IPS DF 19.7 (cell line): ENCODE measurements at regions not wholly inside any gene's neighbourhood (a gene's known extent, or its start where the extent isn't known, plus 50 kb on each side); places are given as distances from the start of the nearest gene placed in this dataset.

ENCODE experiments used
- DNase-seq: peaks from one replicate; pipeline ENCODE4 v3.0.0-alpha.2; 2013; ENCODE audit warnings: low read depth, low spot score

DNA sequence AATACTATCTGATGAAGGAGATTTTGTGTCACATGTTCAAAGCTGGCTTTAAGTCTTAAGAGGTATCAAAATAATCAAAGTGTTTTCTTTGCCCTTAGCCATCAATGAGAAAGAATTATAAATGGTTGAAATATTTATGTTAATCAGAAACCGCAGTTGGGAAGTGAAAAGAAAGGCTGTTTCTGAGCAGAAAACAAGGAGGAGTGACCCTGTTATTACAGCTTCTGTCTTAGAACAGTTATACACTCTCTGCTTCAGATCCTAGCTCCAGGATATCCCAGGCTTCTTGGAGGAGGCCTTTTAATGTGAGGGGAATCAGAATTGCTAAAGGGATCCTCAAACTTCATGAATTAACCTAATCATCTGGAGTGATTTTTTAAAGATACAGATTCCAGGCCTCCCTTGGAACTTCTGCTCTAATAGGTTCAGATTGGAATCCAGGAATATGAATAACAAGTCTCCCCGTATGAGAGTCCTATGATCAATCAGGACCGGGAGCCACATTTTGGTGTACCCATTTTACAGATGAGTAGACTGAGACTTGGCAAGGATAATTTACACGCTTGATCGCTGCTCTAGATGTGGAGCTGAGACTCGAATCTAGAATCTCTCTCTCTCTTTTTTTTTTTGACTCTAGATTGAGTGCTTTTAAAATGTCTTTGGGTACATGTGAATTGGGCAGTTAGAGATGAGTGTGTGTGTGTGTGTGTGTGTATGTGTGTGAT is 50.8 kb upstream of the JAG1 start:
- DNase-seq = no peak

DNA sequence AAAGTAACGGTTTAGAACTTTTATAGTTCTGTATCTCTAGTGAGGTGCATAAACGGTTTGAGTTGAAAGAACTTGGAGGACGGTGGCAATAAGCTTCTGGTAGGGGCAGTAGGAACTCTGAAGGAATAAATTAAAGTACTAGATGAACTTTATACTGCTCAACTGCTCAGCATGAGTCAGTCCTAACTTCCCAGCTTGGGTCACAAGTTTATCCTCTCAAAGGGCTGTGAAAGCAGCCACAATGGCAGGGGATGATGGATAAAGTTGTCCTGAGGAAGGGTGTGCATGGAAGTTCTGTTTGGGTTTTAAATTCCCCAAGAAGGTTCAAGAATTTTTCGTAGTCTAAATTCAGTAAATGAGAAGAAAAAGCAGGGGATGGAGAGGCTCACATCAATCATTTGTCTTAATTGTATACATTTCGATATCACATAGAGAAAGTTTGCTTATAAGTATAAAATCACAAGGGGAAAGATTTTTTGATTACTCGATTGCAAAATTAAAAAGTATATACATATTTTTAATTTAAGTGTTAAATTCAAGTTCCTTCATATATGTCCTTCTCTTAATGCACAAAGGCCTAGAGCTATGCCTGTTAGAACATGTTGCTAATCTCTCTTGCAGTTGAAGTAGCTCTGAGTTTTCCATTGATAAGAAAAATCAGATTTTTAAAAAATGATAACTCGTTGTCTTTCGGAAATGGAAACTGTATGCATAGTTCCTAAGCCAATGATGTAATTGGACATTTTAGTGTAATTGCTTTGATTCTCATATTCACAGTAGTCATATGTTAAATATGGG is 55.3 kb upstream of the JAG1 start:
- DNase-seq = no peak

DNA sequence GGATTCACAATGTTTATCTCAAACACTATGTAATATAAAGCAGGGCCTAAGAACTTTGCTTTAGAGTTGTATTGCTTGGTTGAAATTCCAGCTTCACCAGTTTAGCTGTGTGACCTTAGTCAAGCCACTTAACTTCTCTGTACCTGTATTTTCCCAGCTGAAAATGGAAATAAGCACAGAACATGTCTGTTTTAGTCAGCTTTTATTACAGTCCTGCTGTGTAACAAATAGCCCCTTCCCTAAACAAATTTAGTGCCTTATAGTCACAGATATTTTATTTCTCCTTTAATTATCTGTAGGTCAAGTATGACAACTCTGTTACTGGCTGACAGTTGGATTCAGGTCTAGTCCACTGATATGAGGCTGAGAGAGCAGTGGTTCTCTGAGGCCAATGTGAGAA is 56.0 kb upstream of the JAG1 start:
- DNase-seq = no peak

DNA sequence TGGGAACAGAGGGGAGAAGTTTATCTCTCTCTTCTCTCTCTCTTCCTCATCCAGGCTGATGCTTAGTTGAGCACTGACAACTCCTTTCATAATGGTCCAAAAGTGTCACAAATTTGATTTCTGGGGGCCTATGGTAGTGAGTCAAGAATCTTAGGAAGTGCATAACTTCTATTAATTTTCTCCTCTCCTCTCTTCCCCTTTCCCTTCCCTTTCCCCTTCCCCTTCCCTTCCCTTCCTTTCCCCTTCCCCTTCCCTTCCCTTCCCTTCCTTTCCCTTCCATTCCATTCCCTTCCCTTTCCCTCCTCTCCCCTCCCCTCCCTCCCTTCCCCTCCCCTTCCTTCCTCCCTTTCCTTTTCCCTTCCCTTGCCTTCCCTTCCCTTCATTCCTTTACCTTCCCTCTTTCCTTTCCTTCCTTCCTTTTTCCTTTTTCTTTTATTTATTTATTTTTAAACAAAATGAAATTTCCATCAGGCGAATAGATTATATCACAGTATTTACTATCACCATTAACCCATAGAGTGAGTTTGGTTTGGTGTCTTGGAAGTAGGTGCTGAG is 56.9 kb upstream of the JAG1 start:
- DNase-seq = no peak

DNA sequence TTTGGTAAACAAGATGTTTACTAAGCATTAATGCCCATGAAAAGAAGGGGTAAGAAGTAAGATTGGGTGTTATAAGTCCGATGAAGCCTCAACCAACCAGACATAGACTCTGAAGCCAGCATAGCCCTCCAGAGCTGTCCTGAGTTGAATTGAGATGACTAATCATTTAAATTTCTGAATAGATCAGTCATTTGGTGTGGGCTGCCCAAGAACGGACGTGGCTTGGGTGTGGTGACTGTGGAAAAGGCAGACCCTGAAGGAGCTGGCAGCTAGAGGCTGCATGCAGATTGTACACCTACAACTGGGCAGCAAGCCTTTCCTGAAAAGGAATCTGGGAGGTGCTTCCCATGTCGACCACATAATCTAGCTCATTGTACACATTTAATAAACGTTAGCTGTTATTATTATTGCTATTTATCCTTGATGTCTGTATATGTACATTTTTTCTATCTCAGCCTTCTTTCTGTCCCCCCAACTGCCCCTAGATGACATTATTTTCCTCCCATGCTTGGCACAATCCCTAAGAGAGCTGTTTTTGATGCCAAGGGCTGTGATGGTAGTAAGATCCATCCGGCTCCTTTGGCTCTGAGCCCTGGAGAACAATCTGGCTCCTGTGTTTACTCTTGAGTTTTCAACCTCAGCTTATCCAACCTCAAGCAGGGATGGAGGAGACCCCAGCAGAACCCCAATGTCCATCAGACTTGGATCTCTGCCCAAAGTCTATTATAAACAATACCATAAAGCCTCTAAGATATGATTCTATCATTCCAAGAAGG is 57.6 kb upstream of the JAG1 start:
- DNase-seq = no peak

DNA sequence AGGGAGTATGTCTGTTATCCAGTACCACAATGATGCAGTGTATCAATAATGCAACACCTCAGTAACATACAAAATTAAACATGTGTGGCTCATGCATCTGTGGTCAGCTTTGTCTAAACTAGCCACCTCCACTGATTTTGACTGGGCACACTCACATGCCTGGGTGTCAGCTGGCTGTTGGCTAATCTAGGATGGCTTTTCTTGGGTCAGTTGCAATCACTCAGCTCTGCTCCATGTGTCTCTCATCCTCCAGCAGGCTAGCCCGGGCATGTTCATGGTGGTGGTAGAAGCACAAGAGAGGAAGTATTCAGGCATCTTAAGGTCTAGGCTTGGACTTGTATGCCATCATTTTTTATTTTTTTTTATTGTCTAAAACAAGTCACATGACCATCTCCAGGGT is 59.3 kb upstream of the JAG1 start:
- DNase-seq = no peak

DNA sequence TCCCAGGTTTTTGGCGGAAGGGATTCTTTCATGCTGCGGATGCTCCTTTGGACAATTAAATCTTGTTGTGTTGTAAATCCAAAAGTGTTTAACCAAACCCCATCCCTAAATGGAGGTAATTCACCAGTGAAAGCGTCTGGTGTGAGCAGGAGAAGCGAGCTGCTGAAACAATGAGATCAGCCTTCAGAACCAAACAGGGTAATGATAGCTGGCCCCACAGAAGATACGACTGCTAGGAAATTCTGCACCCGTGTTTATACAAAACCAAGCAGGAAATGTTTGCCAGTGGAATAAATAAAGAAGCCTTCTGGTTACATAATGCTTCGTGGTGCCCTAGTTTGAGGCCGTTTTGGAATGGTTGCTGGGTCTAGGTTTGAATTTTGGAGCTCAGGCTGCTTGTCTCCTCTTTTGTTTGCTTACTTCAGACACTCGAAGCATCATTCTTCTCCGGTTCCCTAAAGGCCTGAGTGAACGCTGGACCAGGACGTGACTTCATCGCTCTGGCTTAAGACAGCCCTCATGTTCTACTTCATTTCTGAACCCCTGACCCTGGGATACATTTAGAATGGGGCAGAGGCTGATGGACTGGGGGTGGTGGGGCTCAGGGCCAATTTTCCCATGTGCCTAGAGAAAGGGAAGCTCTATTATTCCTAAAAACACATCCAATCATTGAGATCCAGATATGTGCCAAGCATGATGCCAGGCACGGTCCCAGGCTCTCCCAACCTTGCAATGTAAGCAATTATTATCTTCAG is 61.6 kb upstream of the JAG1 start:
- no peak for DNase-seq

DNA sequence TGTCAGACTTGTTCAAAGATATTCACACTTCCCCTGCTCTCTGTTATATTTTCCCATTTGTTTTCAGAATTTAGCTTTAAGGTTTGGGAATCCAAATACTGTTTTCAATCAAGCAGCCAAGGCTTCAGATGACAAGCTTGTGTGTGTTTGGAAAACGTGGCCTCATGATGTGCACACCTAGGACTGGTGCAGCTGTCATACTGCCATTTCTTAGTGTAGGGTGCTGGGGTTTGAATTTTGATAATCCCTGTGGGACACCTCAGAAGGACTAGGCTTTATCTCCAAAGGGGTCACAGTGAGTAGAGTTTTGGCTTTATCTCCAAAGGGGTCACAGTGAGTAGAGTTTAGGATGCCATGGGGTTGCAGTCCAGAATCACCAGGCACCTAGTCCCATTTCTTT is 65.3 kb upstream of the JAG1 start:
- no peak for DNase-seq

DNA sequence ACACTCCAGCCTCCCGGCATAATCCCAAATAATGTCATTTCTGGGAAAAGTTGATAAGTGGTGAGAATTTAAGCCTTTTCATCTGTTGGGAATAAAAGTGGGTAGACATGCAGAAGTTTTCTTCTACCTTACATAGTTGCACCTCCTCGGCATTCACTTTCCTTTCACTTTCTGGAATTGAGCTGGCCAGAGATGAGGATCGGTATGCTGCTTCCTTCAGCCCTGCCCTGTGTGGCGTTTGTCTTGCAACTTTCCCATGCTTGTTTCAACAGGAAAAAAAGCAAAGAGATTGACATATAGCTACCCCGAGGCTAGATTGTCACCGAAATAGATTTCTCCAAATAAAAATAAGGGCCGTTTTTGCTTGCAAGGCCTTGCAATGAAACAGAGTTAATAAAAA is 65.8 kb upstream of the JAG1 start:
- DNase-seq = no peak

DNA sequence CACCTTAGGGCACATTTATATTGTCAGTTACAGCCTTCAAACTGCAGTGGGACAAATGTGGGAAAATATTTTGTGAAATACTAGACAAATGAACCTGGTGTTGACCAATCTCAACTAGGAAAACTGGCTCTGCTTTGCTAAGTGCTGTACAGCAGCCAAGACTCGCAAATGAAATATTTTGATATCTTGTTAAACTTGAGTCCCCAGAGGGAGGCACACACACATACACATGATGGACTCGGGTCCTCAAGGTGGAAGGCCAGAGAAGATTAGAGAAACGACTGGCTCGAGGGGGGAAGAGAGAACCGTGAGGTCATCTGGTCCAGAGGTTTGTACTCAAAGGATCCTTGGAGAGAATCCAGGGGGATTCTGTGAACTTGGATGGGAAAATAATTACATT is 67.3 kb upstream of the JAG1 start:
- no peak for DNase-seq

DNA sequence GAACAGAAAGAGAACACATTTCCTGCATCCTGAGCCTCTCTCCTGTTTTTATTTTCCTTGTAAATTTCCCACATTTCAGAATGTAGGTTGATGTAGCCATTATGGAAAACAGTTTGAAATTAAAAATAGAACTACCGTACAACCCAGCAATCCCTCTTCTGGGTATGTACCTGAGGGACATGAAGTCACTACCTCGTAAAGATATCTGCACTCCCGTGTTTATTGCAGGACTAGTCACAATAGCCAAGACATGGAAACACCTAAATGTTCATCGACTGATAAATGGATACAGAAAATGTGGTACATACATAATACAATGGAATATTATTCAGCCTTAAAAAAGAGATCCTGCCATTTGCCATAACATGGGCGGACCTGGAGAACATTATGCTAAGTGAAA is 72.0 kb upstream of the JAG1 start:
- DNase-seq = no peak

DNA sequence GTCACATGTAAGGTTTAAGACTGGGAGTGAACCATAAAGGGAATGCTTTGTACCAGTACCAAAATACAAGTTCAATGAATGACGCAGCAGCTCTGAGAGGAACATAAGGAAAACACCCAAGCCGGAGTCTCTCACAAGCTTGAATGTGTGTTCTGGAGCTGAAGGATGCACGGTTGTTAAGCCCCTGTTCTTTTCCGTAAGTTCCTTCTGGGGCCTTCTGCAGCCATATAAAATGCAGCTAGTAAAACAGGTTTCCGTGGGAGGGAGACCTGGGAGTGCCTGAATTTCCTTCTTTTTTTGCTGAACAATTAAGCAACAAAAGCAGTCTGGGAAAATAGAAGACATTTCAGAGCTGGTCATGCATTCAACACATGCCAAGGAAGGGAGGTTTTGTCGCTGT is 73.2 kb upstream of the JAG1 start:
- DNase-seq = no peak

DNA sequence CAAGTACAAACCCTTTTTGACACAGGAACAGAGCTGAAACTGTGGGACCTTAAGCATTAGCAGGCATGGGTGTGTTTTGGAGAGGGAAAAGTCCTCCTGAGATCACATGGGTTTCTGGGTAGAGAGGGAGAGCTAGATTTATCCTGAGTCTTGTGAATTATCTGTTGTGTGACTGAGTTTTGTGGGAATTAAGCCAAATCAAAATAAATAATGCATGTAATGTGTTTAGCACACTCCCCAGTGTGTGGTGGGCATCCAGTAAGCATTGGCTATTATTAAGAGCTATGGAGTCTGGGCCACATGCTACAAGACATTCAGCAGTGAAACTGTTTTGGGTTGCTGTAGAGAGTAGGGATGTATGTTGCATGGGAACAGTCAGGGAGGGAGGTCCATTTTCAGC is 75.3 kb upstream of the JAG1 start:
- no peak for DNase-seq

DNA sequence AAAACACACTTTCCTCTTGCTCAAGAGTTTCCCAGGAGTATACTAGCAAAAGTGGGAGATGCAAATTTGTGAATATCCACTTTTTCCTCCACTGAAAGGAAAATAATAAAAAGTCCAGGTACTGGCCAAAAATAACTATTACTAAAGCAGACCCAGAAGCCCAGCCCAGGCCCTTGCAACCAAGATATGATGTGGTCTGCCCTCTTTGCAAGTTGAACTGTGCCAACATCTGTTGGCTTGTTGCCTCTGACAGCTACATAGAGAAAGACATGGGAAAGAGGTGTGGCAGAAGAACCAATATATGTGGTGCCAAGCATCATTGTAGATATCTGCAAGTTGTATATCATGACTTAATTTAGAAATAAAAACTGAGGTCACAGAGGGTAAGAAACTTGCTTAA is 78.4 kb upstream of the JAG1 start:
- no peak for DNase-seq

DNA sequence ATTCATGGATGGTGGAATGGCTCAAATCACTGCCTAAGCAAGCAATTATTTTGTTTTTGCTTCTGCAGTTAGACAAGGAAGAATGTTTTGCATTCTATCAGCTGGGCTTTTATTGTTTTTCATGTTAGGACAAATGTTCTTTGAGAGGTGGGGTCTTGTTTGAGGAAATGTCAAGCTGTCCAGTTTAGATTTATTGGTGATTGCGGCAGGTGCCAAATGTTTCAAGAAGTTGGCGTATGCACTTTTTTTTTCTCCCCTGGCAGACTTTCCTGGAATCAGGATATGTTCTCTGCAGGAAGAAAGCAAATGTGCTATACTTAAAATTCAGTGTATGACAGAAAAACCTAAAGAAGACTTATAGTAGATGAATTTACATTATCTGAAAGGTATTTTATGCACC is 81.0 kb upstream of the JAG1 start:
- DNase-seq = no peak

DNA sequence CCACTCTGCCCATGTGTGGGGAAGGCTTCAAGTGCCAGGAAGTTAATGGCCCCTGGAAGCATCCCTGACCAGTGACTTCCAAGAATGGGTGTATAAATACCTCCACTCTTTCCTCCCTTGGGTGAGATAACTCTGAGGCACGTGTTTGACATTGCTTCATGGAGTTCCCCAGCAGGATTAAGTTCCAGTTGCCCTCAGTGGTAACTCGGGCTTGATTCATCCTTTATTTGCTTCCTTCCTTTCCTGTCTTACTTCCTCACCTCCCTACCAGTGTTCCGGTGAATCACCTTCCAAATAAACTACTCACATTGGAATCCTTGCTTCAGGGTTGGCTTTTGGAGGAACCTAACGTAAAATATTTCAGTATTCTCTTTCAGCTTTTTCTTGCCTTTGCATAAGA is 84.6 kb upstream of the JAG1 start:
- no peak for DNase-seq

DNA sequence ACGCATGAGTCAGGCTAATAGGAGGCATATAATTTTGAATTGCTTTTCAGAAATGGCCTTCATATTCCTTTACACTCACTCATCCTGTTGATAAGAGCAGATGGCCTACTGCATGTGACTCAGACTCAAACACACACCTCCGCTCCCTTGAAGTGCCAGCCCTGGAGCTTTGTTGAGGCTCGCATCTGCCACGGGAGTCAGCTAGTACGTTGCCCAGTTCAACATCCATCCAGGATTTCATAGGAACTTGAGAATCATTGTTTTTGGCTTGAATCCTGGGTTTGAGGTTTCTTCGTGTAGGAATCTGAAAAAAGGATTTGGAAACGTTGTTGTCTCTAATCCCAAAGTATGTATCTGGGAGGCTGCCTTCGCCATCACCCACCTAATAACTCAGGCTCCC is 87.4 kb upstream of the JAG1 start:
- DNase-seq = no peak

DNA sequence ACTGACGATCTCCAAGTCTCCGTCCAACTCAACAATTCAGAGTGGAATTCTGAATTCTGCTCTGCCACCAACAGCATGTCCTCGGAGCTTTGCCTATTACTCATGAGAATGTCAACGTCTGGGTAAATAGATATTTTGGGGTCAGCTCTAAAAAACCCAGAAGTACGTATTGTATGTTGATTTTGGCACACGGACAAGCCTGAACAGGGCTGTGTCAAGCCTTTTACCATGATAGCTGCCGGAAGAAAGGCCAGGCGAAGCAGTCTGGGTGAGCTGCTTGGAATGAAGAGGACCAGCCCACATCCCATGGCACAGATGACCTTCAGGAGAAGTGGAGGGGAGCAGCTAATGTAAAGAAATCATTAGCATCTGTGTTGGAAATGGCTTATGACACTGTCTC is 88.0 kb upstream of the JAG1 start:
- no peak for DNase-seq

DNA sequence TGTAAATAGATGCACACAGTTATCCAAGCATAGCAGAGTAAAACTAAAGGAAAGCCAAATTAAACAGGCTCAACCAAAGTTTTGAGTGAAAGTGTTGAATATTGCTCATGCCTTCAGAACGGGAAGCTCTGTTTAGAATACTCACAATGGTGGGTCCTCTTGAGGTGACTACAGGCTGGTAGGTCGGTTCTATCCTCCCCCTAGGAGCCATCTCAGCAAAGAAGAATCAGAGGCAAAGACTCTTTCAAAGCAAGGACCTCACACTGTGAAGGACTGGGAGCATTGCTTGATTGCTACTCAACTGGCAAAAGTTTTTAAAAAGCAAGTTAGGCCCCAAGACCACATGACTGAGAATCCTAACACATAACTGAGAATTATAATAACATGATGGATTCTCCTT is 88.4 kb upstream of the JAG1 start:
- DNase-seq = no peak

DNA sequence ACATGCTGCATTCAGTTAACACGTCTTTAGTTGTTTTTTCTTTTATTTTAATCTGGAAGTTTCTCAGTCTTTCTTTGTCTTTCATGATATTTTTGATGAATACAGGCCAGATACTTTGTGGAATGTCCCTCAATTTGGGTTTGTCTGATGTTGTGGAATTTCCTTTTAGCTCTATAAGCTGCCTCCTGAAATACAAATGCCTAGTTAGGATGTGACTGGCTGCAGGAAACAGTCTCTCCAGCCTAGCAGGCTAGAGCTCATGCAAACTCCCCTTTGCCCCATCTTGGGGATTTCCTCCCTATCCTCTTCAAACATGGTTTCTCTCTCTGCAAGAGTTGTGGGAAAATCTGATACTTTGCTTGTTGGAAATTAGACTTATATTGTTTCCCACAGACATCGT is 89.3 kb upstream of the JAG1 start:
- DNase-seq = no peak

DNA sequence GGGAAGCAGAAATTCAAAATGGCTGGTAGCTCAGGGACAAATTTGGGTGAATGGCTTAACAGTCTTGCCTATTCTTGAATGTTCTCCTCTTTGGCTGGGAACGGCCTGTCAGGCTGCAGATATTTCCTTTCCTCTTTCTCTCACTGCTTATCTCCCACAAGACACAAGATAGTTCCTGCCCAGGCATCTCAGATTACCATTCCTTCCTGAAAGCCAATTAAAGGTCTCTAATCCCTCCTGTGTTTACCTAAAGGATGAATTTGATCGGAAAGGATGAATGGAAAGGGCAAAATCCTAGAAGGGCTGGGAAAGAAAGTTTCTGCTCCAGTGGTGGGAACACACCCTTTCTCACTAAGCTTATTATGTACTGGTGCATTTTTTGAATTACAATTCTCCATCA is 95.9 kb upstream of the JAG1 start:
- DNase-seq = no peak

DNA sequence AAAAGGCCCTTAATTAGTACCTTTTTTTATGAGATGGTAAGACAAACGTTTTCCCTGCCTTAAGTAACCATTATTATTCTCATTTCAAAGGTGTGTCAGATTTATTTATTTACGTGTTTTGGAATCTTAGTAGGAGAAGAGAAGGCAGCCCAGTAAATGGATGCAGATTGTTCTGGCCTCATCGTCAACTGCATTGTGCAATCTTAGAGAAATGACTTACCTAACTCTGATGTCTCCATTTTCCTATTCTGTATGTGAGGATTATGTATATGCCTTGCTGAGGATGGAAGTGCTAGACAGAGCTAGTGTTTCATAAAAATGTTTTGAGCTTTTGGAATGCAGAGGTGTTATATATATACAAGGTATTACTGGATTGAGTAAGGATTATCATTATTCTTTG is 97.0 kb upstream of the JAG1 start:
- no peak for DNase-seq
